GM12878 (cell line): ENCODE measurements at regions not wholly inside any gene's neighbourhood (a gene's known extent, or its start where the extent isn't known, plus 50 kb on each side); places are given as distances from the start of the nearest gene placed in this dataset.

ENCODE experiments used
- ATAC-seq: fragments of 200-7000 bp; cut with Tn5 transposase; 3 replicates; pipeline ENCODE4 v1.9.1; 2020; ENCODE audit warnings: mild to moderate bottlenecking, moderate library complexity
- BruUV-seq: library from RNA; stranded (reverse); fragments of 400-500 nt; replicated peaks from 2 replicates; lab custom pipeline; 2021; lab: Mats Ljungman, UMichigan
- CTCF ChIA-PET: fragments of 300-600 bp; sonication (Branson Sonifier 250); formaldehyde crosslinking; extraction: SDS; loops from one replicate; lab custom pipeline; 2021; ENCODE audit warnings: inconsistent platforms; lab: Yijun Ruan, JAX
- POLR2A ChIA-PET: fragments of 350-600 bp; formaldehyde crosslinking; extraction: SDS; loops from one replicate; lab custom pipeline; 2021; ENCODE audit warnings: inconsistent platforms; lab: Charles Lee
- RAD21 ChIA-PET: fragments of 300-600 bp; sonication (Branson Sonifier 250); formaldehyde crosslinking; loops from one replicate; lab custom pipeline; 2023; ENCODE audit warnings: antibody characterized with exemption; ENCODE audit not compliant: unreplicated experiment; lab: Charles Lee
- SMC1A ChIA-PET: fragments of 300-600 bp; sonication (Branson Sonifier 250); formaldehyde crosslinking; loops from one replicate; lab custom pipeline; 2023; ENCODE audit not compliant: unreplicated experiment, uncharacterized antibody; lab: Charles Lee
- DNase-seq: peaks from one replicate; pipeline ENCODE4 v3.0.0-alpha.2; 2011; ENCODE audit warnings: low read depth, low spot score
- FAIRE-seq: peaks from 3 replicates; lab custom pipeline; 2011; peaks lifted over from hg19 to GRCh38; lab: Jason Lieb, UNC
- H2AFZ ChIP-seq: 2 replicates; pipeline ENCODE4 v1.6.0; 2011; ENCODE audit warnings: low read depth, low read length, control low read depth; ENCODE audit not compliant: control insufficient read depth
- H3K27ac ChIP-seq: 2 replicates; pipeline ENCODE4 v1.5.1; 2011; ENCODE audit warnings: control low read depth; ENCODE audit not compliant: control insufficient read depth, insufficient read depth
- H3K27me3 ChIP-seq, 2 experiments: replicated peaks in 1 of 2; 2 replicates each; pipeline versions ENCODE4 v1.6.0 to v1.6.1; 2011; ENCODE audit warnings: low read length in 1 of 2; ENCODE audit not compliant: control insufficient read depth in 2 of 2, insufficient read depth in 2 of 2
- H3K36me3 ChIP-seq, 2 experiments: 2 replicates each; pipeline ENCODE4 v1.5.1; 2011; ENCODE audit warnings: low read length in 1 of 2; ENCODE audit not compliant: control insufficient read depth in 2 of 2, insufficient read depth in 2 of 2
- H3K4me1 ChIP-seq: 2 replicates; pipeline ENCODE4 v1.6.1; 2011; ENCODE audit warnings: mild to moderate bottlenecking, low read length, moderate library complexity, mixed read lengths; ENCODE audit not compliant: control insufficient read depth, insufficient read depth
- H3K4me2 ChIP-seq: 2 replicates; pipeline ENCODE4 v1.6.0; 2011; ENCODE audit warnings: control low read depth; ENCODE audit not compliant: control insufficient read depth, insufficient read depth
- H3K4me3 ChIP-seq: fragments of 200-600 bp; sonication (generic); 2 replicates; pipeline ENCODE4 v1.5.1; 2016
- H3K79me2 ChIP-seq: 2 replicates; pipeline ENCODE4 v1.6.0; 2011; ENCODE audit warnings: low read length; ENCODE audit not compliant: control insufficient read depth, insufficient read depth
- H3K9ac ChIP-seq: 2 replicates; pipeline ENCODE4 v1.8.0; 2011; ENCODE audit warnings: low read length, control low read depth, mixed read lengths; ENCODE audit not compliant: control insufficient read depth, insufficient read depth
- H3K9me3 ChIP-seq: replicated peaks from 3 replicates; pipeline ENCODE4 v1.5.1; 2011; ENCODE audit warnings: mild to moderate bottlenecking, low read length; ENCODE audit not compliant: control insufficient read depth, insufficient read depth
- H4K20me1 ChIP-seq: 2 replicates; pipeline ENCODE4 v1.6.0; 2011; ENCODE audit not compliant: control insufficient read depth, insufficient read depth
- HCFC1 ChIP-seq: fragments of 150-350 bp; IDR thresholded peaks from 2 replicates; pipeline ENCODE4 v1.6.1; 2014; ENCODE audit warnings: low read length
- POU2F2 ChIP-seq: IDR thresholded peaks from 3 replicates; pipeline ENCODE4 v1.6.1; 2011; ENCODE audit warnings: low read depth, mild to moderate bottlenecking, low read length, borderline replicate concordance
- SMARCA5 ChIP-seq: fragments of 450-650 bp; IDR thresholded peaks from 2 replicates; pipeline ENCODE4 v1.6.1; 2017; ENCODE audit warnings: mild to moderate bottlenecking
- ZNF384 ChIP-seq: IDR thresholded peaks from 2 replicates; pipeline ENCODE4 v1.6.1; 2012; ENCODE audit warnings: low read depth, mild to moderate bottlenecking, low read length, improper control_type of control experiment, borderline replicate concordance
- WGBS: methylation state at CpG from one replicate; pipeline ENCODE4 v1.1.6; 2016; ENCODE audit warnings: low lambda C conversion rate; ENCODE audit not compliant: insufficient replicate concordance, insufficient coverage; ENCODE audit errors: missing lambda C conversion rate; 5-methylcytosine and 5-hydroxymethylcytosine counted together
- in situ Hi-C: fragments of 300-500 bp; cut with MboI; formaldehyde crosslinking; loops from 9 replicates; pipeline ENCODE4 v1.14.3; 2018; ENCODE audit warnings: mixed read lengths
- intact Hi-C: fragments of 100-400 bp; cut with micrococcal nuclease; formaldehyde crosslinking; loops from one replicate; pipeline ENCODE4 v1.14.2; 2022; ENCODE audit not compliant: unreplicated experiment
- TF ChIP-seq, protein P1 (sequence below): IDR thresholded peaks from 2 replicates; pipeline ENCODE4 v1.6.1; 2012; ENCODE audit warnings: low read depth, low read length, improper control_type of control experiment
- TF ChIP-seq, protein P2 (sequence below): fragments of 450-650 bp; IDR thresholded peaks from 2 replicates; pipeline ENCODE4 v1.6.1; 2016; ENCODE audit warnings: mild to moderate bottlenecking

DNA sequence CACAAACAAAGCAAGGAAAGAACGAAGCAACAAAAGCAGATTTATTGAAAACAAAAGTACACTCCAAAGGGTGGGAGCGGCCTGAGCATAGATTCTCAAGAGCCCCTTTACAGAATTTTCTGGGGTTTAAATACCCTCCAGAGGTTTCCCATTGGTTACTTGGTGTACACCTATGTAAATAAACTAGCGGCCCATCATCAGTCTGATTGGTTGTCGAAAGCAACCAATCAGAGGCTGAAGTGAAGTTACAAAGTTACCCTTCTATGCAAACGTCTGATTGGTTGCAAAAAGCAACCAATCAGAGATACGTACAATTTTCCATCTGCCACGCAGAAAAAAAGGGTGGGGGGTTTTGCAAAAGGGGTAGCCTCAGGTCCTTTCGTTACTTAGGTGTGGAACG, 96.3 kb upstream of the UBAC2 start (continued):
- TF ChIP-seq, protein P1, sequence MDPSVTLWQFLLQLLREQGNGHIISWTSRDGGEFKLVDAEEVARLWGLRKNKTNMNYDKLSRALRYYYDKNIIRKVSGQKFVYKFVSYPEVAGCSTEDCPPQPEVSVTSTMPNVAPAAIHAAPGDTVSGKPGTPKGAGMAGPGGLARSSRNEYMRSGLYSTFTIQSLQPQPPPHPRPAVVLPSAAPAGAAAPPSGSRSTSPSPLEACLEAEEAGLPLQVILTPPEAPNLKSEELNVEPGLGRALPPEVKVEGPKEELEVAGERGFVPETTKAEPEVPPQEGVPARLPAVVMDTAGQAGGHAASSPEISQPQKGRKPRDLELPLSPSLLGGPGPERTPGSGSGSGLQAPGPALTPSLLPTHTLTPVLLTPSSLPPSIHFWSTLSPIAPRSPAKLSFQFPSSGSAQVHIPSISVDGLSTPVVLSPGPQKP = no peak
- TF ChIP-seq, all 136 proteins: peak for 0

DNA sequence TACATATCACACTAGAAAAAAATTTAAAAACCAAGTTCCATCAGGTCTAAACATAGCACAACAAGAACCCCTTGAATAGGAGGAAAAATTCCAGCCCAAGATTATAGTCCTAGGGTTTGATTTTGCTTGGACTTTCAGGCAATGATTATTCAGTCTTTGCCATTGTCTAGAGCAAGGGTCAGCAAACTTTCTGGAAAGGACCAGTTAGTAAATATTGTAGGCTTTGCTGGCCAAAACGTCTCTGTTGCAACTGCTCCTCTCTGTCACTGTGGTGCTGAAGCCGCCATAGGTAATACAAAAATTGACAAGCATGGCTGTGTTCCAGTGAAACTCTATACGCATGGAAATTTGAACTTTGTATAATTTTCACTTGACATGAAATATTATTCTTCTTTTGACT, 95.5 kb upstream of the UBAC2 start:
- Histone ChIP-seq H3K9me3 (no peaks in the 10 kb centered on the region; the same call in 2 of the 3 replicates), H4K20me1 (no peaks in the 10 kb centered on the region), H2AFZ (no peak overlapping the region), H3K4me3 (no peak overlapping the region), H3K4me1 (no peaks in the 10 kb centered on the region), H3K9ac (no peak overlapping the region), H3K4me2 (no peak overlapping the region), H3K27ac (no peak overlapping the region), H3K27me3 (no peaks in the 10 kb centered on the region), H3K36me3 (no peaks in the 10 kb centered on the region), H3K79me2 (no peaks in the 10 kb centered on the region)
- POLR2A ChIA-PET = no interaction called here
- DNase-seq (no peak), ATAC-seq (no peak), FAIRE-seq (no peak)
- TF ChIP-seq HCFC1 (no peak), POU2F2 (no peak)
- in situ Hi-C loops = no loop called here
- SMC1A ChIA-PET = no interaction called here
- no TSS peak for BruUV-seq
- RAD21 ChIA-PET = no interaction called here
- WGBS = 51% methylated on average over 3 of the region's 3 CpGs
- CTCF ChIA-PET = no interaction called here
- intact Hi-C loops = no loop called here

DNA sequence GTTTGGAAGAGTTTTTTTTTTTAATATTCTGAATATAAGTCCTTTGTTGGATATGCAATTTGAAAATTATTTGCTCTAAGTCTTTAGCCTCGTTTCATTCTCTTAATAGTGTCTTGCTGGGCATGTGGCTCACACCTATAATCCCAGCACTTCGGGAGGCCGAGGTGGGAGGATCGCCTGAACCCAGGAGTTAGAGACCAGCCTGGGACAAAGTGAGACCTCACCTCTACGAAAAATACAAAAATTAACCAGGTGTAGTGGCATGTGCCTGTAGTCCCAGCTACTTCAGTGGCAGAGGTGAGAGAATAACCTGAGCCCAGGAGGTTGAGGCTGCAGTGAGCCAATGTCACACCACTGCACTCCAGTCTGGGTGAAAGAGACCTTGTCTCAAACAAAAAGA, 87.3 kb upstream of the UBAC2 start:
- no peak for DNase-seq
- no peak for FAIRE-seq
- SMC1A ChIA-PET = no interaction called here
- Histone ChIP-seq H3K4me2 (no peak overlapping the region), H3K4me3 (no peak overlapping the region), H3K27me3 (no peaks in the 10 kb centered on the region), H4K20me1 (no peaks in the 10 kb centered on the region), H3K36me3 (no peaks in the 10 kb centered on the region), H3K9ac (no peak overlapping the region), H3K79me2 (no peaks in the 10 kb centered on the region), H3K27ac (no peak overlapping the region), H3K4me1 (no peaks in the 10 kb centered on the region), H2AFZ (no peak overlapping the region), H3K9me3 (no peaks in the 10 kb centered on the region)
- POLR2A ChIA-PET = no interaction called here
- CTCF ChIA-PET = no interaction called here
- TF ChIP-seq SMARCA5 (no peak), ZNF384 (no peak)
- TF ChIP-seq, protein P2, sequence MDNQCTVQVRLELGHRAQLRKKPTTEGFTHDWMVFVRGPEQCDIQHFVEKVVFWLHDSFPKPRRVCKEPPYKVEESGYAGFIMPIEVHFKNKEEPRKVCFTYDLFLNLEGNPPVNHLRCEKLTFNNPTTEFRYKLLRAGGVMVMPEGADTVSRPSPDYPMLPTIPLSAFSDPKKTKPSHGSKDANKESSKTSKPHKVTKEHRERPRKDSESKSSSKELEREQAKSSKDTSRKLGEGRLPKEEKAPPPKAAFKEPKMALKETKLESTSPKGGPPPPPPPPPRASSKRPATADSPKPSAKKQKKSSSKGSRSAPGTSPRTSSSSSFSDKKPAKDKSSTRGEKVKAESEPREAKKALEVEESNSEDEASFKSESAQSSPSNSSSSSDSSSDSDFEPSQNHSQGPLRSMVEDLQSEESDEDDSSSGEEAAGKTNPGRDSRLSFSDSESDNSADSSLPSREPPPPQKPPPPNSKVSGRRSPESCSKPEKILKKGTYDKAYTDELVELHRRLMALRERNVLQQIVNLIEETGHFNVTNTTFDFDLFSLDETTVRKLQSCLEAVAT = no peak
- RAD21 ChIA-PET = no interaction called here
- intact Hi-C loops = no loop called here
- WGBS = 52% methylated on average over 5 of the region's 5 CpGs
- no TSS peak for BruUV-seq
- ATAC-seq = no peak
- in situ Hi-C loops = no loop called here
